ENCODE measurements at regions not wholly inside any gene's neighbourhood (a gene's known extent, or its start where the extent isn't known, plus 50 kb on each side); places are given as distances from the start of the nearest gene placed in this dataset.

DNA sequence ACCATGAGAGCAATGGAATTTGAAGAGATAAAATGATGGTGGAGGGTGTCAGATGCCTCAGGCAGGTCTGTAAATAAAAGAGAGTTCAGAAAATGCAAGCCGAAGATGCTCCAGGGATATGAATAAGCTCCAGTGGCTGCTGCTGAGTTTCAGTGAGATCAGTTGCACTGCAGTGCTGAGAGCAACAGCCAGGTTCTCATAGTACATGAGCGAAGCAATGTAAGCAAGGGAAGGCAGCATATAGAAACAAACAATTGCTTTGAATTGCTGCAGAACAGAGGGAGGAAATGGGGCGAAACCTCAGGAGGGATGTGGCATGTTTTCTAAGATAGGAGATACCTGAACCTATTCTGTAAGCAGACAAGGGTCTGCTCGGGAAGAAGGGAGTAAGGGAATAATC lies 369.5 kb downstream of the AASDHPPT start:
- BruUV-seq (replicated peaks), result no TSS peak
- intact Hi-C loops (cut with micrococcal nuclease; ENCODE audit: unreplicated experiment), result no loop called here
- POLR2A ChIA-PET, result no interaction called here
- no peaks in the 10 kb centered on the region for H3K27me3 ChIP-seq (ENCODE audit: control insufficient read depth, insufficient read depth, low read length)
- in situ Hi-C loops (cut with HindIII; ENCODE audit: low pct_unique_long_range_greater_than_20kb, low sequenced_read_pairs), result no loop called here
- DNase-seq (ENCODE audit: low read depth, low spot score) (no peak), ATAC-seq (peak; percentile 79)
- H3K36me3 ChIP-seq (ENCODE audit: control insufficient read depth, insufficient read depth, low read length), result no peaks in the 10 kb centered on the region
- TF ChIP-seq, protein P1, sequence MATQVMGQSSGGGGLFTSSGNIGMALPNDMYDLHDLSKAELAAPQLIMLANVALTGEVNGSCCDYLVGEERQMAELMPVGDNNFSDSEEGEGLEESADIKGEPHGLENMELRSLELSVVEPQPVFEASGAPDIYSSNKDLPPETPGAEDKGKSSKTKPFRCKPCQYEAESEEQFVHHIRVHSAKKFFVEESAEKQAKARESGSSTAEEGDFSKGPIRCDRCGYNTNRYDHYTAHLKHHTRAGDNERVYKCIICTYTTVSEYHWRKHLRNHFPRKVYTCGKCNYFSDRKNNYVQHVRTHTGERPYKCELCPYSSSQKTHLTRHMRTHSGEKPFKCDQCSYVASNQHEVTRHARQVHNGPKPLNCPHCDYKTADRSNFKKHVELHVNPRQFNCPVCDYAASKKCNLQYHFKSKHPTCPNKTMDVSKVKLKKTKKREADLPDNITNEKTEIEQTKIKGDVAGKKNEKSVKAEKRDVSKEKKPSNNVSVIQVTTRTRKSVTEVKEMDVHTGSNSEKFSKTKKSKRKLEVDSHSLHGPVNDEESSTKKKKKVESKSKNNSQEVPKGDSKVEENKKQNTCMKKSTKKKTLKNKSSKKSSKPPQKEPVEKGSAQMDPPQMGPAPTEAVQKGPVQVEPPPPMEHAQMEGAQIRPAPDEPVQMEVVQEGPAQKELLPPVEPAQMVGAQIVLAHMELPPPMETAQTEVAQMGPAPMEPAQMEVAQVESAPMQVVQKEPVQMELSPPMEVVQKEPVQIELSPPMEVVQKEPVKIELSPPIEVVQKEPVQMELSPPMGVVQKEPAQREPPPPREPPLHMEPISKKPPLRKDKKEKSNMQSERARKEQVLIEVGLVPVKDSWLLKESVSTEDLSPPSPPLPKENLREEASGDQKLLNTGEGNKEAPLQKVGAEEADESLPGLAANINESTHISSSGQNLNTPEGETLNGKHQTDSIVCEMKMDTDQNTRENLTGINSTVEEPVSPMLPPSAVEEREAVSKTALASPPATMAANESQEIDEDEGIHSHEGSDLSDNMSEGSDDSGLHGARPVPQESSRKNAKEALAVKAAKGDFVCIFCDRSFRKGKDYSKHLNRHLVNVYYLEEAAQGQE (IDR thresholded peaks at IDR 0.05; ENCODE audit: insufficient read depth in 1 of 2, low read depth in 2 of 2, low read length in 1 of 2), result no peak
- TF ChIP-seq POLR2AphosphoS5 (IDR thresholded peaks at IDR 0.05; ENCODE audit: low read depth, low read length), result no peak
- peak overlapping the region in 1 of 2 experiments; percentile 26; a peak in 2 of 4 replicates for H3K4me3 ChIP-seq (ENCODE audit: low read depth in 2 of 2, low read length in 2 of 2)
- H3K9me3 ChIP-seq (ENCODE audit: control insufficient read depth, insufficient read depth, low read depth, low read length), result 0 out of 2 replicates have a peak, but pooled peaks cover 3% of the 10 kb centered on the region
- H3K4me1 ChIP-seq (ENCODE audit: control insufficient read depth, insufficient read depth, low read length), result no peaks in the 10 kb centered on the region
- H3K27ac ChIP-seq (ENCODE audit: low read length), result 0 out of 2 replicates have a peak overlapping the region, but pooled peaks have one; percentile 24
- CTCF ChIA-PET, result no interaction called here

DNA sequence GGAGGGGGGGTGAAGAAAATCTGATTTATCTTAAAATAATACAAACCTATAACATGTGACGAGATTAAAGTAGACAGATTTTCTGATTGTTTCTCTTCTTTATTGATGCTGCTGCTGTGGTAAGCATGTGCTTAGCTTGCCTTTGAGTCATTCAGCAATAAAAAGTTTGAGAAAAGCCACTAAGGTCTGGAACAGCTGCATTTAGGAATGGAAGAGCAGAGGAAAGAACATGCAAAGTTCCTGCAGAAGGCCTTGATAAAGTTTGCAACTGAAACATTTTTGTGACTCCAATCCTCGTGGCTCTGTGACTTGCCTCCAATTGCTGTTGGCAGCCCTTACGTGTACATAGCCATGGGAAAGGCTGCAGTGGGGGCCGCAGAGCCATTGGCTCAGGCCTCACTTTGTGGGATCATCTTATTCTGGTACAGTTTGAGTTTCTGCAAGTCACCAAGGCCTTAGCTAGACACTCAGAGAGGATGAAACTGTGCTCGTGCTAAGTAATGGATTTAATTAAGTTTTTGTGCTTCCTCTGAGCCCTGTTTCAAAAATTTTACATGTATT lies 370.2 kb downstream of the AASDHPPT start:
- ChIA-PET CTCF (no interaction called here), POLR2A (no interaction called here)
- H3K4me3 ChIP-seq (ENCODE audit: low read depth in 2 of 2, low read length in 2 of 2), result no peak overlapping the region
- no peaks in the 10 kb centered on the region for H3K27me3 ChIP-seq (ENCODE audit: control insufficient read depth, insufficient read depth, low read length)
- ATAC-seq (peak; percentile 57), DNase-seq (ENCODE audit: low read depth, low spot score) (no peak)
- no peaks in the 10 kb centered on the region for H3K4me1 ChIP-seq (ENCODE audit: control insufficient read depth, insufficient read depth, low read length)
- no peaks in the 10 kb centered on the region for H3K36me3 ChIP-seq (ENCODE audit: control insufficient read depth, insufficient read depth, low read length)
- H3K9me3 ChIP-seq (ENCODE audit: control insufficient read depth, insufficient read depth, low read depth, low read length), result peaks cover 3% of the 10 kb centered on the region; the same call in 1 of the 2 replicates
- H3K27ac ChIP-seq (ENCODE audit: low read length), result peak overlapping the region; percentile 24; the same call in 1 of the 2 replicates
- no TSS peak for BruUV-seq (replicated peaks)
- intact Hi-C loops (cut with micrococcal nuclease; ENCODE audit: unreplicated experiment), result no loop called here
- TF ChIP-seq TCF7L2 (IDR thresholded peaks at IDR 0.05; ENCODE audit: low read depth, low read length) (no peak), SIN3A (IDR thresholded peaks at IDR 0.05; ENCODE audit: borderline replicate concordance, insufficient read depth, low read depth, low read length) (no peak), POLR2AphosphoS5 (IDR thresholded peaks at IDR 0.05; ENCODE audit: low read depth, low read length) (no peak)
- TF ChIP-seq, protein P1 (IDR thresholded peaks at IDR 0.05; ENCODE audit: insufficient read depth in 1 of 2, low read depth in 2 of 2, low read length in 1 of 2), result no peak
- TF ChIP-seq, protein P2, sequence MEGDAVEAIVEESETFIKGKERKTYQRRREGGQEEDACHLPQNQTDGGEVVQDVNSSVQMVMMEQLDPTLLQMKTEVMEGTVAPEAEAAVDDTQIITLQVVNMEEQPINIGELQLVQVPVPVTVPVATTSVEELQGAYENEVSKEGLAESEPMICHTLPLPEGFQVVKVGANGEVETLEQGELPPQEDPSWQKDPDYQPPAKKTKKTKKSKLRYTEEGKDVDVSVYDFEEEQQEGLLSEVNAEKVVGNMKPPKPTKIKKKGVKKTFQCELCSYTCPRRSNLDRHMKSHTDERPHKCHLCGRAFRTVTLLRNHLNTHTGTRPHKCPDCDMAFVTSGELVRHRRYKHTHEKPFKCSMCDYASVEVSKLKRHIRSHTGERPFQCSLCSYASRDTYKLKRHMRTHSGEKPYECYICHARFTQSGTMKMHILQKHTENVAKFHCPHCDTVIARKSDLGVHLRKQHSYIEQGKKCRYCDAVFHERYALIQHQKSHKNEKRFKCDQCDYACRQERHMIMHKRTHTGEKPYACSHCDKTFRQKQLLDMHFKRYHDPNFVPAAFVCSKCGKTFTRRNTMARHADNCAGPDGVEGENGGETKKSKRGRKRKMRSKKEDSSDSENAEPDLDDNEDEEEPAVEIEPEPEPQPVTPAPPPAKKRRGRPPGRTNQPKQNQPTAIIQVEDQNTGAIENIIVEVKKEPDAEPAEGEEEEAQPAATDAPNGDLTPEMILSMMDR (IDR thresholded peaks at IDR 0.05), result no peak
- in situ Hi-C loops (cut with HindIII; ENCODE audit: low pct_unique_long_range_greater_than_20kb, low sequenced_read_pairs), result no loop called here
